Astrocyte of the cerebellum (primary cell): ENCODE measurements at regions not wholly inside any gene's neighbourhood (a gene's known extent, or its start where the extent isn't known, plus 50 kb on each side); places are given as distances from the start of the nearest gene placed in this dataset.
"Not testable (repeated sequence)": the region's sequence is repeated elsewhere in the genome, so short reads cannot be mapped to it uniquely, and the experiment has no call there.

Experiments
- DNase-seq: peaks from one replicate; pipeline ENCODE4 v3.0.0-alpha.2; 2011; ENCODE audit warnings: low read depth
- H3K4me3 ChIP-seq: 2 replicates; pipeline ENCODE4 v1.5.1; 2011; ENCODE audit warnings: mild to moderate bottlenecking, low read depth, low read length, moderate library complexity
- in situ Hi-C: cut with HindIII; loops from 2 replicates; pipeline ENCODE4 v1.10.0; 2017; ENCODE audit warnings: low sequenced_read_pairs
- TF ChIP-seq, protein P1 (sequence below): IDR thresholded peaks from 2 replicates; pipeline ENCODE4 v1.5.1; 2012; ENCODE audit warnings: low read length, low read depth, moderate library complexity, mild to moderate bottlenecking; ENCODE audit errors: missing control alignments

DNA sequence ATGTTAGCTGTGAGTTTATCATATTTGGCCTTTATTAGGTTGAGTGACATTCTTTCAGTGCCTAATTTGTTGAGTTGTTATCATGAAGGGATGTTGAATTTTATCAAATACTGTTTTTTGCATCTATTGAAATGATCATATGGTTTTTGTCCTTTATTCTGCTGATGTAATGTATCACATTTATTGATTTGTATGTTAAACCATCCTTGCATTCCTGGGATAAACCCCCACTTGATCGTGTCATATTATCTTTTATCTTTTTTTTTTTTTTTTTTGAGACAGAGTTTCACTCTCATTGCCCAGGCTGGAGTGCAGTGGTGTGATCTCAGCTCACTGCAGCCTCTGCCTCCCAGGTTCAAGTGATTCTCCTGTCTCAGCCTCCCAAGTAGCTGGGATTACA, 51.9 kb upstream of the MFGE8 start:
- H3K4me3 ChIP-seq, in situ Hi-C loops, DNase-seq: not testable (repeated sequence)

DNA sequence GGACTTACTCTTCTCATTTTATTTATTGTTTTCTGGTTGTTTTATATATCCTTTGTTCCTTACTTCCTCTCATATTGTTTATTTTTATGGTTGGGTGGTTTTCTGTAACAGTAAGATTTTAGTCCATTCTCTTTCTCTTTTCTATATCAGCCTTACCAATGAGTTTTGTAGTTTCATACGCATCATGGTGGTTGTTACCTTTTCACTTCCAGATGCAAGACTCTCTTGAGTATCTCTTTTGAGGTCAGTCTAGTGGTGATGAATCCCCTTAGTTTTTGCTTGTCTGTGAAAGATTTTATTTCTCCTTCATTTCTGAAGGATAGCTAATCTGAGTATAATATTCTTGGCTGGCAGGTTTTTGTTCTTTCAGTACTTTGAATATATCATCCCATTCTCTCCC, 57.1 kb upstream of the MFGE8 start:
- H3K4me3 ChIP-seq = no peak overlapping the region
- in situ Hi-C loops = no loop called here
- TF ChIP-seq, protein P1, sequence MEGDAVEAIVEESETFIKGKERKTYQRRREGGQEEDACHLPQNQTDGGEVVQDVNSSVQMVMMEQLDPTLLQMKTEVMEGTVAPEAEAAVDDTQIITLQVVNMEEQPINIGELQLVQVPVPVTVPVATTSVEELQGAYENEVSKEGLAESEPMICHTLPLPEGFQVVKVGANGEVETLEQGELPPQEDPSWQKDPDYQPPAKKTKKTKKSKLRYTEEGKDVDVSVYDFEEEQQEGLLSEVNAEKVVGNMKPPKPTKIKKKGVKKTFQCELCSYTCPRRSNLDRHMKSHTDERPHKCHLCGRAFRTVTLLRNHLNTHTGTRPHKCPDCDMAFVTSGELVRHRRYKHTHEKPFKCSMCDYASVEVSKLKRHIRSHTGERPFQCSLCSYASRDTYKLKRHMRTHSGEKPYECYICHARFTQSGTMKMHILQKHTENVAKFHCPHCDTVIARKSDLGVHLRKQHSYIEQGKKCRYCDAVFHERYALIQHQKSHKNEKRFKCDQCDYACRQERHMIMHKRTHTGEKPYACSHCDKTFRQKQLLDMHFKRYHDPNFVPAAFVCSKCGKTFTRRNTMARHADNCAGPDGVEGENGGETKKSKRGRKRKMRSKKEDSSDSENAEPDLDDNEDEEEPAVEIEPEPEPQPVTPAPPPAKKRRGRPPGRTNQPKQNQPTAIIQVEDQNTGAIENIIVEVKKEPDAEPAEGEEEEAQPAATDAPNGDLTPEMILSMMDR = no peak
- DNase-seq = no peak

DNA sequence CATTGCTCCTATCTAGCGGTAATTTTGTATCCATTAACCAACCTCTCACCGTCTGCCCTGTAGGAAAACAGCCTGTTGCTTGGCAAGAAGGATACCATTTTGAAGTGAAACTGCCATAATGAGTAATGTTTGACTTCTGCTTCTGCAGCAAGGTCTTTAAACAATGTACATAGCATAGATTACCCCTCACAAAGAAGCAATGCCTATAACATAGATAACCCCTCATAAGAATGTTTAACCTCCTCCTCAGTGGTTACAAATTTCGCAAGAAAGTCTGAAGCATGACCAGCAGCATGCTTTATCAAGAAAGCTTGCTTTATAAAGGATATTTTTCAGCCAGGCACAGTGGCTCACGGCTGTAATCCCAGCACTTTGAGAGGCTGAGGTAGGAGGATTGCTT, 61.2 kb upstream of the MFGE8 start:
- DNase-seq = no peak
- H3K4me3 ChIP-seq = no peak overlapping the region
- in situ Hi-C loops = no loop called here
- TF ChIP-seq, protein P1 = no peak

DNA sequence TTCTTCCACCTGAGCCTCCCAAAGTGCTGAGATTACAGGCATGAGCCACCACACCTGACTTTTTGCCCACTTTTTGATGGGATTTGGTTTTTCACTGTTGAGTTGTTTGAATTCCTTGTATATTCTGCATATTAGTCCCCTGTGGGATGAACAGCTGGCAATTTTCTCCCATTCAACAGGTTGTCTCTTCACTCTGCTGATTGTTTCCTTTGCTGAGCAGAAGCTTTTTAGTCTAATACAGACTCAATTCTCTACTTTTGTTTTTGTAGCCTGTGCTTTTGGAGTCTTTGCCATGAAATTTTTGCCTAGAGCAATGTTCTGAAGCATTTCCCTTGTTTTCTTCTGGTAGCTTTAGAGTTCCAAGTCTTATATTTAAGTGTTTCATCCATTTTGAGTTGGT, 62.7 kb upstream of the MFGE8 start:
- no peak for DNase-seq
- no peak overlapping the region for H3K4me3 ChIP-seq
- TF ChIP-seq, protein P1 = no peak
- in situ Hi-C loops = no loop called here

DNA sequence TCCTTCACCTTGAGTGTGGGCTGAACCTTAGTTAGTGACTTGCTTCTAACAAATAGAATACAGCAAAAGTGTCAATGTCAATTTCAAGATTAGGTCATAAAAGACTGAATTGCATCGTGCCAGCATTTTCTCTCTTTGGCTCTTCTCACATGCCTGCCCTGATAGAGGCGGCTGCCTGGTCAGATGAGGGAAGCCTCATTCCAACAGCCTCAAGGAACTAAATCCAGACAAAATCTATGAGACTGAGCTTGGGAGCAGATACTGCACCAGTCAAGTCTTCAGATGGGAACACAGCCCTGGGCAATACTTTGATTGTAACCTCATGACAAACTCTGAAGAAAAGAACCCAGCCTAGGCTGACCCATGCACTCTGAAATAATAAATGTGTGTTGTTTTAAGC, 63.5 kb upstream of the MFGE8 start:
- TF ChIP-seq, protein P1 = no peak
- H3K4me3 ChIP-seq = no peak overlapping the region
- no peak for DNase-seq
- in situ Hi-C loops = no loop called here

DNA sequence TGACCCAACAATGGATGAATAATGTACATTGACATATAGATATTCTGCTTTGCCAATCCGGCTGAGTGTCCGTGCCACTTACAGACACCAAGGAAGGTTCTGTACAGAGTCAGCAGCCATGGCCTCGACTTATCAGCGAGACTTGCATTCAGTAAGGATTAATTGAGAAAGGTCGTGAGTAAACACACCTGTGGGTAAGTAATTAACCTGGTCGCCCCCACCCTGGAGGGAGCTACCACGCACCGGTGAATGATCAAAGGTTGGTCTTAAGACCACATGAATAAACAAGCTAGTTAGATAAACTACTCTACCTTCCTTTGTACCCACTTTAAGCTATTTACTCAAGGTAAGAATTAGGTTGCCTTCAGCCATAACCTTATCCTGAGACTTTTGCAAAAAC, 66.5 kb upstream of the MFGE8 start:
- in situ Hi-C loops = no loop called here
- no peak for DNase-seq
- TF ChIP-seq, protein P1 = no peak
- H3K4me3 ChIP-seq = no peak overlapping the region

DNA sequence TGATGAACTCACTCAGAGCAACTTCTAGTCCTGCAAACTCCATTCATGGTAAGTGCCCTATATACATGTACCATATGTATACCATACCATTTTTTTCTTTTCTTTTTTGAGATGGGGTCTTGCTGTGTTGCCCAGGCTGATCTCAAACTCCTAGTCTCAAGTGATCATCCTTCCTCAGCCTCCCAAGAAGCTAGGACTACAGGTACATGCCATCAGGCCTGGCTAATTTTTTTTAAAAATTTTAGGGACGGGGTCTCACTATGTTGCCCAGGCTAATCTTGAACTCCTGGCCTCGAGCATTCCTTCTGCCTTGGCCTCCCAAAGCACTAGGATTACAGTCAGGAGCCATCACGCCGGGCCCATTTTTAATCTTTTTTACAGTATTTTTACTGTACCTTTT, 67.3 kb upstream of the MFGE8 start:
- TF ChIP-seq, protein P1 = no peak
- H3K4me3 ChIP-seq = no peak overlapping the region
- in situ Hi-C loops = no loop called here
- no peak for DNase-seq
